ENCODE measurements at regions not wholly inside any gene's neighbourhood (a gene's known extent, or its start where the extent isn't known, plus 50 kb on each side); places are given as distances from the start of the nearest gene placed in this dataset.
"Not testable (repeated sequence)": the region's sequence is repeated elsewhere in the genome, so short reads cannot be mapped to it uniquely, and the experiment has no call there.

GRCh38 chr6:26956601-26957184 lies 290.8 kb upstream of the PRSS16 start:
- not testable (repeated sequence) for H3K9me2 ChIP-seq; DNase-seq; H3K79me2 ChIP-seq (ENCODE audit: insufficient read depth); H3F3A ChIP-seq (replicated peaks; ENCODE audit: insufficient read depth); H4K20me1 ChIP-seq (ENCODE audit: insufficient read depth); H3K4me1 ChIP-seq (ENCODE audit: control insufficient read depth in 1 of 2, insufficient read depth in 2 of 2, low read depth in 1 of 2, low read length in 1 of 2); H3K36me3 ChIP-seq (replicated peaks in 1 of 2; ENCODE audit: control insufficient read depth in 1 of 2, insufficient read depth in 2 of 2, low read length in 1 of 2); H3K9me3 ChIP-seq; H3K27me3 ChIP-seq (ENCODE audit: insufficient read depth)
- 0% methylated on average over 9 of the region's 54 CpGs for WGBS (ENCODE audit: low lambda C conversion rate)
- H3K27ac ChIP-seq (ENCODE audit: low read depth in 2 of 2, low read length in 1 of 2): peak overlapping the region; percentile 68 to 71
- H3K9ac ChIP-seq: peak overlapping the region; percentile 72
- peak overlapping the region; percentile 96 for H2AFZ ChIP-seq (ENCODE audit: low read depth)
- TF ChIP-seq TAF1 (IDR thresholded peaks at IDR 0.05; ENCODE audit: borderline replicate concordance, low read depth, low read length): peak; percentile 29; the same call in 1 of the 2 replicates
- TF ChIP-seq GABPA (IDR thresholded peaks at IDR 0.05; ENCODE audit: low read depth): peak; percentile 38; the same call in 1 of the 2 replicates
- TF ChIP-seq SMC3 (IDR thresholded peaks at IDR 0.05; ENCODE audit: low read depth, low read length): peak; percentile 20
- peak; percentile 54 for TF ChIP-seq CTCF (IDR thresholded peaks at IDR 0.05)
- 0 out of 2 replicates have a peak, but pooled peaks have one; percentile 17 for TF ChIP-seq POLR2AphosphoS5 (IDR thresholded peaks at IDR 0.05; ENCODE audit: low read depth, low read length)
- peak; percentile 54; the same call in 1 of the 2 replicates for TF ChIP-seq MAX (IDR thresholded peaks at IDR 0.05; ENCODE audit: low read depth)
- peak overlapping the region; percentile 72 for H3K4me2 ChIP-seq
- POLR2A ChIA-PET: interaction anchor here (1.1 kb wide), 2 partner anchors 176 to 190 kb away, joined by 4 to 8 read pairs; a partner anchor contains a TSS
- peak overlapping the region; percentile 49 to 69 for H3K4me3 ChIP-seq (ENCODE audit: low read depth in 2 of 2, low read length in 1 of 2)
- CTCF ChIA-PET: interaction anchor here (1.1 kb wide), 1 partner anchor 78 kb away, joined by 3 read pairs; no protein-coding TSS in a partner anchor

- H3K9me3 ChIP-seq; DNase-seq; H3F3A ChIP-seq (replicated peaks; ENCODE audit: insufficient read depth); POLR2A ChIA-PET; H3K36me3 ChIP-seq (replicated peaks in 1 of 2; ENCODE audit: control insufficient read depth in 1 of 2, insufficient read depth in 2 of 2, low read length in 1 of 2); H3K79me2 ChIP-seq (ENCODE audit: insufficient read depth); H4K20me1 ChIP-seq (ENCODE audit: insufficient read depth); H3K27me3 ChIP-seq (ENCODE audit: insufficient read depth); H3K9me2 ChIP-seq; H3K4me1 ChIP-seq (ENCODE audit: control insufficient read depth in 1 of 2, insufficient read depth in 2 of 2, low read depth in 1 of 2, low read length in 1 of 2): not testable (repeated sequence)
- CTCF ChIA-PET: interaction anchor here (1.1 kb wide), 1 partner anchor 78 kb away, joined by 3 read pairs; no protein-coding TSS in a partner anchor
- Histone ChIP-seq H3K4me3 (ENCODE audit: low read depth in 2 of 2, low read length in 1 of 2) (peak overlapping the region; percentile 49 to 69), H2AFZ (ENCODE audit: low read depth) (peak overlapping the region; percentile 96), H3K4me2 (peak overlapping the region; percentile 72), H3K27ac (ENCODE audit: low read depth in 2 of 2, low read length in 1 of 2) (peak overlapping the region; percentile 50 to 68; a peak in 3 of 4 replicates), H3K9ac (peak overlapping the region; percentile 72)
- 7% methylated on average over 6 of the region's 6 CpGs for WGBS (ENCODE audit: low lambda C conversion rate)
Measured at GRCh38 chr6:26957399-26958127, 289.9 kb upstream of the PRSS16 start.

- H3K27ac ChIP-seq (ENCODE audit: low read depth in 2 of 2, low read length in 1 of 2); DNase-seq; H3F3A ChIP-seq (replicated peaks; ENCODE audit: insufficient read depth); H3K79me2 ChIP-seq (ENCODE audit: insufficient read depth); H3K4me1 ChIP-seq (ENCODE audit: control insufficient read depth in 1 of 2, insufficient read depth in 2 of 2, low read depth in 1 of 2, low read length in 1 of 2); POLR2A ChIA-PET; H3K27me3 ChIP-seq (ENCODE audit: insufficient read depth); H3K36me3 ChIP-seq (replicated peaks in 1 of 2; ENCODE audit: control insufficient read depth in 1 of 2, insufficient read depth in 2 of 2, low read length in 1 of 2); H3K4me2 ChIP-seq; H3K4me3 ChIP-seq (ENCODE audit: low read depth in 2 of 2, low read length in 1 of 2); CTCF ChIA-PET; H3K9me2 ChIP-seq; H3K9ac ChIP-seq; H4K20me1 ChIP-seq (ENCODE audit: insufficient read depth); H3K9me3 ChIP-seq; H2AFZ ChIP-seq (ENCODE audit: low read depth): not testable (repeated sequence)
Measured at GRCh38 chr6:26961236-26961635, 286.3 kb upstream of the PRSS16 start.
